H1 (cell line): ENCODE measurements at regions not wholly inside any gene's neighbourhood (a gene's known extent, or its start where the extent isn't known, plus 50 kb on each side); places are given as distances from the start of the nearest gene placed in this dataset.

Source experiments
- BRCA1 ChIP-seq: IDR thresholded peaks from 2 replicates; pipeline ENCODE4 v1.6.1; 2012; ENCODE audit warnings: low read depth, low read length, improper control_type of control experiment
- CHD1 ChIP-seq: IDR thresholded peaks from 2 replicates; pipeline ENCODE4 v1.6.1; 2012; ENCODE audit warnings: low read depth, low read length, improper control_type of control experiment
- CTCF ChIP-seq, 3 experiments: IDR thresholded peaks; 1 replicate in 2 of 3; 2 replicates in 1 of 3; pipeline versions ENCODE4 v1.5.1 to v1.6.1; 2011; ENCODE audit warnings: low read length in 3 of 3, mild to moderate bottlenecking in 3 of 3, inconsistent platforms in 2 of 3, low read depth in 1 of 3, moderate library complexity in 1 of 3; ENCODE audit not compliant: insufficient read depth in 1 of 3; ENCODE audit errors: control extremely low read depth in 1 of 3
- EP300 ChIP-seq, 2 experiments: IDR thresholded peaks; 1 replicate in 1 of 2; 2 replicates in 1 of 2; pipeline ENCODE4 v1.6.1; 2011 to 2012; ENCODE audit warnings: low read depth in 2 of 2, low read length in 2 of 2, mild to moderate bottlenecking in 2 of 2, borderline replicate concordance in 1 of 2, inconsistent platforms in 1 of 2, moderate library complexity in 1 of 2
- EZH2 ChIP-seq: fragments of 200-600 bp; sonication (generic); IDR thresholded peaks from 2 replicates; pipeline ENCODE4 v1.7.1; 2012; ENCODE audit warnings: low read depth, mild to moderate bottlenecking, moderate library complexity, low read length, inconsistent platforms; ENCODE audit not compliant: severe bottlenecking
- GABPA ChIP-seq: IDR thresholded peaks from 2 replicates; pipeline ENCODE4 v1.6.1; 2011; ENCODE audit warnings: mild to moderate bottlenecking, low read length, moderate library complexity, borderline replicate concordance; ENCODE audit not compliant: insufficient read depth
- JUND ChIP-seq: IDR thresholded peaks from 2 replicates; pipeline ENCODE4 v1.6.1; 2011; ENCODE audit warnings: mild to moderate bottlenecking, improper control_type of control experiment, low read length
- NRF1 ChIP-seq: IDR thresholded peaks from 2 replicates; pipeline ENCODE4 v1.6.1; 2011; ENCODE audit warnings: mild to moderate bottlenecking, low read depth, low read length, improper control_type of control experiment
- POLR2A ChIP-seq, 2 experiments: IDR thresholded peaks; 1 replicate in 1 of 2; 2 replicates in 1 of 2; pipeline ENCODE4 v1.6.1; 2011; ENCODE audit warnings: low read depth in 2 of 2, low read length in 2 of 2, mild to moderate bottlenecking in 2 of 2; ENCODE audit errors: control extremely low read depth in 1 of 2
- POLR2AphosphoS5 ChIP-seq: IDR thresholded peaks from 2 replicates; pipeline ENCODE4 v1.6.1; 2011; ENCODE audit warnings: low read depth, low read length
- RAD21 ChIP-seq, 2 experiments: IDR thresholded peaks in 1 of 2; conservative IDR thresholded peaks in 1 of 2; 2 replicates each; pipeline ENCODE4 v1.6.1; 2011; ENCODE audit warnings: low read depth in 2 of 2, low read length in 2 of 2, improper control_type of control experiment in 1 of 2, inconsistent platforms in 1 of 2, mild to moderate bottlenecking in 1 of 2, moderate library complexity in 1 of 2
- RFX5 ChIP-seq: IDR thresholded peaks from 2 replicates; pipeline ENCODE4 v1.6.1; 2011; ENCODE audit warnings: low read depth, low read length, improper control_type of control experiment, borderline replicate concordance
- USF2 ChIP-seq: IDR thresholded peaks from 2 replicates; pipeline ENCODE4 v1.6.1; 2011; ENCODE audit warnings: low read length, improper control_type of control experiment
- ZNF274 ChIP-seq: IDR thresholded peaks from 2 replicates; pipeline ENCODE4 v1.7.0; 2012; ENCODE audit warnings: low read length, borderline replicate concordance; ENCODE audit errors: extremely low read depth

GRCh38 chr13:80012251-80012650 is 328.7 kb downstream of the SPRY2 start:
- TF ChIP-seq USF2 (no peak), POLR2A (IDR thresholded peaks at IDR 0.05; ENCODE audit: control extremely low read depth in 1 of 2, low read depth in 2 of 2, low read length in 2 of 2) (no peak), RAD21 (IDR thresholded peaks at IDR 0.05 in 1 of 2, conservative IDR thresholded peaks at IDR 0.05 in 1 of 2; ENCODE audit: low read depth in 2 of 2, low read length in 2 of 2) (no peak), NRF1 (no peak), EP300 (IDR thresholded peaks at IDR 0.05; ENCODE audit: borderline replicate concordance in 1 of 2, low read depth in 2 of 2, low read length in 2 of 2) (no peak), RFX5 (no peak), EZH2 (no peak), CHD1 (no peak), POLR2AphosphoS5 (no peak), CTCF (IDR thresholded peaks at IDR 0.05; ENCODE audit: control extremely low read depth in 1 of 3, insufficient read depth in 1 of 3, low read depth in 1 of 3, low read length in 3 of 3) (no peak), ZNF274 (no peak), GABPA (no peak), BRCA1 (no peak), JUND (no peak)
